ENCODE measurements at regions not wholly inside any gene's neighbourhood (a gene's known extent, or its start where the extent isn't known, plus 50 kb on each side); places are given as distances from the start of the nearest gene placed in this dataset.

GRCh38 chr13:42485272-42485671 is 88.7 kb upstream of the TNFSF11 start:
- TF ChIP-seq POLR2AphosphoS5 (IDR thresholded peaks at IDR 0.05; ENCODE audit: low read depth): no peak
- no peak for TF ChIP-seq REST (IDR thresholded peaks at IDR 0.05; ENCODE audit: unreplicated experiment)
- TF ChIP-seq, protein P1, sequence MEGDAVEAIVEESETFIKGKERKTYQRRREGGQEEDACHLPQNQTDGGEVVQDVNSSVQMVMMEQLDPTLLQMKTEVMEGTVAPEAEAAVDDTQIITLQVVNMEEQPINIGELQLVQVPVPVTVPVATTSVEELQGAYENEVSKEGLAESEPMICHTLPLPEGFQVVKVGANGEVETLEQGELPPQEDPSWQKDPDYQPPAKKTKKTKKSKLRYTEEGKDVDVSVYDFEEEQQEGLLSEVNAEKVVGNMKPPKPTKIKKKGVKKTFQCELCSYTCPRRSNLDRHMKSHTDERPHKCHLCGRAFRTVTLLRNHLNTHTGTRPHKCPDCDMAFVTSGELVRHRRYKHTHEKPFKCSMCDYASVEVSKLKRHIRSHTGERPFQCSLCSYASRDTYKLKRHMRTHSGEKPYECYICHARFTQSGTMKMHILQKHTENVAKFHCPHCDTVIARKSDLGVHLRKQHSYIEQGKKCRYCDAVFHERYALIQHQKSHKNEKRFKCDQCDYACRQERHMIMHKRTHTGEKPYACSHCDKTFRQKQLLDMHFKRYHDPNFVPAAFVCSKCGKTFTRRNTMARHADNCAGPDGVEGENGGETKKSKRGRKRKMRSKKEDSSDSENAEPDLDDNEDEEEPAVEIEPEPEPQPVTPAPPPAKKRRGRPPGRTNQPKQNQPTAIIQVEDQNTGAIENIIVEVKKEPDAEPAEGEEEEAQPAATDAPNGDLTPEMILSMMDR (conservative IDR thresholded peaks at IDR 0.05; ENCODE audit: low read depth in 2 of 2): no peak
- TF ChIP-seq STAT1 (IDR thresholded peaks at IDR 0.05; ENCODE audit: unreplicated experiment): no peak
